Mammary epithelial cell (primary cell): ENCODE measurements at regions not wholly inside any gene's neighbourhood (a gene's known extent, or its start where the extent isn't known, plus 50 kb on each side); places are given as distances from the start of the nearest gene placed in this dataset.

Source experiments
- CTCF ChIP-seq, 2 donors: IDR thresholded peaks in 1 of 2; conservative IDR thresholded peaks in 1 of 2; 2 replicates each; pipeline ENCODE4 v1.5.1; 2011 to 2012; ENCODE audit warnings: inconsistent platforms in 2 of 2, low read length in 2 of 2, mild to moderate bottlenecking in 2 of 2, control low read depth in 1 of 2, low read depth in 1 of 2; ENCODE audit not compliant: insufficient read depth in 1 of 2; ENCODE audit errors: extremely low read depth in 1 of 2
- EZH2 ChIP-seq: IDR thresholded peaks from 2 replicates; pipeline ENCODE4 v1.6.1; 2012; ENCODE audit warnings: low read length, inconsistent platforms, borderline replicate concordance

GRCh38 chr11:47916361-47916841 lies 64.0 kb upstream of the PTPRJ start:
- TF ChIP-seq CTCF (conservative IDR thresholded peaks at IDR 0.05 in 1 of 2, IDR thresholded peaks at IDR 0.05 in 1 of 2; ENCODE audit: extremely low read depth in 1 of 2, insufficient read depth in 1 of 2, low read depth in 1 of 2, low read length in 2 of 2) (no peak), EZH2 (no peak)
